Sigmoid colon (tissue), 6 donors: ENCODE measurements at regions not wholly inside any gene's neighbourhood (a gene's known extent, or its start where the extent isn't known, plus 50 kb on each side); places are given as distances from the start of the nearest gene placed in this dataset.

Experiments used
- DNase-seq: peaks from one replicate; pipeline ENCODE4 v3.0.0-alpha.2; 2019
- H3K27ac ChIP-seq, 4 donors: fragments of 200-600 bp; sonication (generic); one replicate each; pipeline ENCODE4 v1.5.1; 2016 to 2019; ENCODE audit warnings: mild to moderate bottlenecking in 1 of 4
- H3K27me3 ChIP-seq, 3 donors: fragments of 200-600 bp; sonication (generic); one replicate each; pipeline ENCODE4 v1.5.1; 2019; ENCODE audit warnings: mild to moderate bottlenecking in 1 of 3
- H3K36me3 ChIP-seq, 4 donors: fragments of 200-600 bp; sonication (generic); one replicate each; pipeline ENCODE4 v1.5.1; 2016 to 2019
- H3K4me1 ChIP-seq, 4 donors: fragments of 200-600 bp; sonication (generic); one replicate each; pipeline ENCODE4 v1.5.1; 2017 to 2019
- H3K4me3 ChIP-seq, 4 donors: fragments of 200-600 bp; sonication (generic); one replicate each; pipeline ENCODE4 v1.5.1; 2017 to 2019; ENCODE audit warnings: mild to moderate bottlenecking in 2 of 4, moderate library complexity in 1 of 4
- H3K9me3 ChIP-seq, 4 donors: fragments of 200-600 bp in 3 of 4; sonication (generic) in 3 of 4; one replicate each; pipeline versions ENCODE4 v1.5.1 to v1.6.1; 2013 to 2019
- EP300 ChIP-seq, 4 donors: sonication (generic); formaldehyde crosslinking; IDR thresholded peaks; one replicate each; pipeline ENCODE4 v1.6.1; 2017; ENCODE audit warnings: antibody characterized with exemption in 4 of 4
- POLR2A ChIP-seq, 2 donors: fragments of 450-650 bp; IDR thresholded peaks; one replicate each; pipeline ENCODE4 v1.6.1; 2016; ENCODE audit warnings: antibody characterized with exemption in 2 of 2, mild to moderate bottlenecking in 2 of 2, moderate library complexity in 2 of 2
- POLR2AphosphoS5 ChIP-seq, 4 donors: sonication (generic); formaldehyde crosslinking; IDR thresholded peaks; one replicate each; pipeline ENCODE4 v1.6.1; 2017; ENCODE audit warnings: antibody characterized with exemption in 4 of 4
- WGBS, 2 donors: extraction: QIAGEN DNeasy Blood & Tissue Kit; methylation state at CpG; one replicate each; pipeline ENCODE4 v1.1.7; 2013; 5-methylcytosine and 5-hydroxymethylcytosine counted together
- intact Hi-C: fragments of 100-400 bp; cut with DNase I; formaldehyde crosslinking; loops from one replicate; pipeline ENCODE4 v1.15.1; 2023
- TF ChIP-seq, protein P1 (sequence below), 4 experiments: fragments of 450-650 bp in 3 of 4; fragments of 200-600 bp in 1 of 4; IDR thresholded peaks; one replicate each; pipeline ENCODE4 v1.5.1; 2016 to 2019; ENCODE audit warnings: antibody characterized with exemption in 4 of 4, mild to moderate bottlenecking in 3 of 4, moderate library complexity in 2 of 4
- donor health status: healthy with polysubstance abuse.
- donor health status: healthy.

DNA sequence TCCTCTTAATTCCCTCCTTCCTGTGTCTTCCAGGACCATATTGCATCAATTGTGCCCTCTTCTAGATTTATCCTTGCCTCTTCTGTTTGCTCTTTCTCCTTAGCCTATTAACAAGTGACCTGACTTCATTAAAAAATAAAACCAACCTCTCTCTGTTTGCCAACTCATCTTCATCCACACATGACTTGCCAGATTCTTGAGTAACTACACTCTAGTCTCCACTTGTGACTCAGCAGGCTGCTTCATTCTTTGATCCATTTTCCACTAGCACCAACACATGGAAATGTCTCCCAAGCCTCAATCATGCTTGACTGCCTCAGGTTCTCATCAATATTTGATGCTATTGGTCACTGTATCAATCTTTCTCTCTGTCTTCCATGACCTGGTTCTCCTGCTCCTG, 492.4 kb upstream of the TMPO start:
- Histone ChIP-seq H3K36me3 (no peaks in the 10 kb centered on the region), H3K27ac (no peak overlapping the region), H3K4me3 (no peak overlapping the region), H3K27me3 (no peaks in the 10 kb centered on the region), H3K9me3 (no peaks in the 10 kb centered on the region), H3K4me1 (no peaks in the 10 kb centered on the region)
- DNase-seq, result no peak
- intact Hi-C loops, result no loop called here
- no peak for TF ChIP-seq POLR2A (IDR thresholded peaks at IDR 0.05)
- no peak for TF ChIP-seq EP300 (IDR thresholded peaks at IDR 0.05)
- TF ChIP-seq, protein P1, sequence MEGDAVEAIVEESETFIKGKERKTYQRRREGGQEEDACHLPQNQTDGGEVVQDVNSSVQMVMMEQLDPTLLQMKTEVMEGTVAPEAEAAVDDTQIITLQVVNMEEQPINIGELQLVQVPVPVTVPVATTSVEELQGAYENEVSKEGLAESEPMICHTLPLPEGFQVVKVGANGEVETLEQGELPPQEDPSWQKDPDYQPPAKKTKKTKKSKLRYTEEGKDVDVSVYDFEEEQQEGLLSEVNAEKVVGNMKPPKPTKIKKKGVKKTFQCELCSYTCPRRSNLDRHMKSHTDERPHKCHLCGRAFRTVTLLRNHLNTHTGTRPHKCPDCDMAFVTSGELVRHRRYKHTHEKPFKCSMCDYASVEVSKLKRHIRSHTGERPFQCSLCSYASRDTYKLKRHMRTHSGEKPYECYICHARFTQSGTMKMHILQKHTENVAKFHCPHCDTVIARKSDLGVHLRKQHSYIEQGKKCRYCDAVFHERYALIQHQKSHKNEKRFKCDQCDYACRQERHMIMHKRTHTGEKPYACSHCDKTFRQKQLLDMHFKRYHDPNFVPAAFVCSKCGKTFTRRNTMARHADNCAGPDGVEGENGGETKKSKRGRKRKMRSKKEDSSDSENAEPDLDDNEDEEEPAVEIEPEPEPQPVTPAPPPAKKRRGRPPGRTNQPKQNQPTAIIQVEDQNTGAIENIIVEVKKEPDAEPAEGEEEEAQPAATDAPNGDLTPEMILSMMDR (IDR thresholded peaks at IDR 0.05), result no peak
- no peak for TF ChIP-seq POLR2AphosphoS5 (IDR thresholded peaks at IDR 0.05)

DNA sequence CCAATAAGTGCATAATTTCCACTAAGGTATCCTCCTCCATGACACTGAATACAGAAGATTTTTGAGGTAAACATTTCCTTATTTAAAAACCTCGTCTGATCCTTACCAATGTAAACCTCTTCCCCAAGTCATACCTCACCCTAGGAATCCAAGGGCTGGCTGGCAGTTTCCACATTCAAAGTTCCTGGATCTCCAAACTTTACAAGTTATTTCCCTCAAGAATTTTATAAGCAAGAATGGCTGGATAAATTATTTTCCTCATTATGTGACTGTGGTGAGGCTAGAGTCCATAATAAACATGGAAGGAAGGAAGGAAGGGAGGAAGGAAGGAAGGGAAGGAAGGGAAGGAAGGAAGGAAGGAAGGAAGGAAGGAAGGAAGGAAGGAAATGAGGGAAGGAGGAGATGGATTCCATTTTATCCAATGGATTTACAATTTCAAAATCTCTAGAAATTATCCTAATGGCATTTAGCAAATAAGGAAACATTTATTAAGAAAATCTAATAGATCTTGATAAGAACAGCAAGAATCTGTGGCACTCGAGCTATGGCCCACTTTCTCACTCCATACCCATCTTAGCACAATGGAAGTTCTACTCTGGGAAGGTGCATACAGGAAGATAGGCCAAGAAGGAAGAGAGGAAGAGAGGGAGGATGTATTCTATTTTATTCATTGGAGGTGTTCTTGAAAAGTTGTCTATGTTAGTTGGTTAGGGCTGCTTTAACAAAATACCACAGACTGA, 477.8 kb upstream of the TMPO start:
- H3K27ac ChIP-seq, result no peak overlapping the region
- TF ChIP-seq POLR2AphosphoS5 (IDR thresholded peaks at IDR 0.05), result no peak
- TF ChIP-seq, protein P1 (IDR thresholded peaks at IDR 0.05), result no peak

DNA sequence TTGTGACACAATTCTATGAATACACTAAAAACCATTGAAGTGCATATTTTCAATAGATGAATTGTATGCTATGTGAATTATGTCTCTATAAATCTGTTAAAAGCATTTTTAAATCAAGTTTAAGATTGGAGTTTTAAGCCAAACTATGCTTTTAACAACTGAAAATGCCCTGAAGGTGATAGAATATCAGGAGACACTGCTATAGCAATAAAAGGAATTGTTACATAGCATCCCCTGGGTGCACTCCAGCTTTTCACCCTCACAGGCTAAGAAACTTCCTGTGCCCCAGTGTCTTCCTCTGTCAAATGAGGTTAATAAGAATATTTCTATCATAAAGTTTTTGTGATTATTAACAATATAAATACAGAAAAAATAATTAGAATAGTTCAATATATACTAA, 472.7 kb upstream of the TMPO start:
- Histone ChIP-seq H3K36me3 (no peaks in the 10 kb centered on the region), H3K4me3 (no peak overlapping the region), H3K27ac (no peak overlapping the region), H3K4me1 (no peaks in the 10 kb centered on the region), H3K27me3 (no peaks in the 10 kb centered on the region), H3K9me3 (peaks cover 0 to 6% (median 0%) of the 10 kb centered on the region in 4 donors)
- TF ChIP-seq POLR2A (IDR thresholded peaks at IDR 0.05) (no peak), EP300 (IDR thresholded peaks at IDR 0.05) (no peak), POLR2AphosphoS5 (IDR thresholded peaks at IDR 0.05) (no peak)
- TF ChIP-seq, protein P1 (IDR thresholded peaks at IDR 0.05), result no peak
- DNase-seq, result no peak
- intact Hi-C loops, result no loop called here

More for the DNA sequence above, 477.8 kb upstream of the TMPO start:
- no peaks in the 10 kb centered on the region for H3K27me3 ChIP-seq
- H3K4me3 ChIP-seq, result no peak overlapping the region
- 32 to 71% methylated on average over 2 of the region's 2 CpGs for WGBS, 2 donors
- no peak for DNase-seq
- H3K36me3 ChIP-seq, result no peaks in the 10 kb centered on the region
- H3K4me1 ChIP-seq, result no peaks in the 10 kb centered on the region
- peaks cover 0 to 6% (median 0%) of the 10 kb centered on the region in 4 donors for H3K9me3 ChIP-seq
- intact Hi-C loops, result no loop called here

DNA sequence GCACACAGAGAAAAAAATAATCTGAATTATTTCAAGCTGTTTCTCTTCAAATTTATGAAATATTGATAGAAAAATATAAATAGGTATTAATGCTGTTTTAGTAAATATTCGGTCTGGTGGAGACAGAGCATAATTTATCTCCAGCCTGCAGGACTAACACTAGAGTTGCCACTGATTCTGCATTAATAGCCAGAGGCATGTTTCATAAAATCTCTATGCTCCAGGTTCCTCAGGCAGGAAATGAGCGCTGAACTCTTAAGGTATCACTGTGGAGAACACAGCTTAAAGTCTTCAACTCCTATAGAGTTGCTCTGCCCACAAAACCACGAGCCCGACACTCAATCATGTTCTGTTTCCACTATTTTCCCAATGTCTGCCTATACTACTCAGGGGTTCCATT, 470.0 kb upstream of the TMPO start:
- Histone ChIP-seq H3K9me3 (peaks cover 0 to 6% (median 0%) of the 10 kb centered on the region in 4 donors), H3K36me3 (no peaks in the 10 kb centered on the region), H3K27me3 (no peaks in the 10 kb centered on the region), H3K27ac (no peak overlapping the region), H3K4me1 (no peaks in the 10 kb centered on the region), H3K4me3 (no peak overlapping the region)
- intact Hi-C loops, result no loop called here
- TF ChIP-seq POLR2A (IDR thresholded peaks at IDR 0.05) (no peak), EP300 (IDR thresholded peaks at IDR 0.05) (no peak), POLR2AphosphoS5 (IDR thresholded peaks at IDR 0.05) (no peak)
- TF ChIP-seq, protein P1 (IDR thresholded peaks at IDR 0.05), result no peak
- WGBS, 2 donors, result 68 to 70% methylated on average over 4 of the region's 4 CpGs
- DNase-seq, result no peak

DNA sequence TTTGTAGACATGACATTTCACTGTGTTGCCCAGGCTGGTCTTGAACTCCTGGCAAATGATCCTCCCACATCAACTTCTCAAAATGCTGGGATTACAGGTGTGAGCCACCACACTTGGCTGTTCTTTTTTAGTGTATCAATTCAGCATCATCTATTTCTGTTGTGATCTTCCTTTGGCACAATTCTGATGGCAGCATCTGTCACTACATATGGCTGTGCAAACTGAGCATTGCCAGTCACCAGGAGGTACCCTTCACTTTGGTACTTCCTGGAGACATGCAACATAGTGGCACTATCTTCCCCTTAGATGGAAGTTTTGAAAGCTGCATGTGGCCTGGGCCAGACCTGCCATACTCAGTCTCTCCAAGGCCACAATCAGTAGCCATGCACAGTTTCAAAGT, 467.1 kb upstream of the TMPO start:
- intact Hi-C loops, result no loop called here
- Histone ChIP-seq H3K27ac (no peak overlapping the region), H3K4me1 (no peaks in the 10 kb centered on the region), H3K27me3 (no peaks in the 10 kb centered on the region), H3K4me3 (no peak overlapping the region), H3K9me3 (no peaks in the 10 kb centered on the region), H3K36me3 (no peaks in the 10 kb centered on the region)
- DNase-seq, result no peak
- TF ChIP-seq EP300 (IDR thresholded peaks at IDR 0.05) (no peak), POLR2A (IDR thresholded peaks at IDR 0.05) (no peak), POLR2AphosphoS5 (IDR thresholded peaks at IDR 0.05) (no peak)
- TF ChIP-seq, protein P1 (IDR thresholded peaks at IDR 0.05), result no peak
